ENCODE measurements at regions not wholly inside any gene's neighbourhood (a gene's known extent, or its start where the extent isn't known, plus 50 kb on each side); places are given as distances from the start of the nearest gene placed in this dataset.

- H3K27ac Mint-ChIP-seq: no peak overlapping the region
- no peaks in the 10 kb centered on the region for H3K9me3 Mint-ChIP-seq
- H3K4me3 Mint-ChIP-seq: no peak overlapping the region
- no peaks in the 10 kb centered on the region for H3K27me3 Mint-ChIP-seq
- H3K4me1 Mint-ChIP-seq (ENCODE audit: low read depth): no peaks in the 10 kb centered on the region
- intact Hi-C loops (cut with micrococcal nuclease): no loop called here
- no peaks in the 10 kb centered on the region for H3K36me3 Mint-ChIP-seq (ENCODE audit: low read depth)
Measured at GRCh38 chr2:139814458-139814857, 1034.3 kb upstream of the NXPH2 start.

- Mint-ChIP-seq H3K36me3 (ENCODE audit: low read depth) (no peaks in the 10 kb centered on the region), H3K4me1 (ENCODE audit: low read depth) (no peaks in the 10 kb centered on the region), H3K27ac (no peak overlapping the region), H3K4me3 (no peak overlapping the region), H3K27me3 (no peaks in the 10 kb centered on the region), H3K9me3 (no peaks in the 10 kb centered on the region)
- intact Hi-C loops (cut with micrococcal nuclease): no loop called here
Measured at GRCh38 chr2:139813340-139813739, 1033.2 kb upstream of the NXPH2 start.

- intact Hi-C loops (cut with micrococcal nuclease): no loop called here
- Mint-ChIP-seq H3K4me1 (ENCODE audit: low read depth) (no peaks in the 10 kb centered on the region), H3K27me3 (no peaks in the 10 kb centered on the region), H3K4me3 (no peak overlapping the region), H3K36me3 (ENCODE audit: low read depth) (no peaks in the 10 kb centered on the region), H3K27ac (no peak overlapping the region), H3K9me3 (no peaks in the 10 kb centered on the region)
Measured at GRCh38 chr2:139805441-139805840, 1025.3 kb upstream of the NXPH2 start.

GRCh38 chr2:139798391-139798790, 1018.2 kb upstream of the NXPH2 start:
- Mint-ChIP-seq H3K9me3 (no peaks in the 10 kb centered on the region), H3K4me1 (ENCODE audit: low read depth) (no peaks in the 10 kb centered on the region), H3K4me3 (no peak overlapping the region), H3K27me3 (no peaks in the 10 kb centered on the region), H3K27ac (no peak overlapping the region), H3K36me3 (ENCODE audit: low read depth) (no peaks in the 10 kb centered on the region)
- intact Hi-C loops (cut with micrococcal nuclease): no loop called here

- no peaks in the 10 kb centered on the region for H3K4me1 Mint-ChIP-seq (ENCODE audit: low read depth)
- H3K27me3 Mint-ChIP-seq: no peaks in the 10 kb centered on the region
- H3K4me3 Mint-ChIP-seq: no peak overlapping the region
- no peaks in the 10 kb centered on the region for H3K36me3 Mint-ChIP-seq (ENCODE audit: low read depth)
- no peak overlapping the region for H3K27ac Mint-ChIP-seq
- no peaks in the 10 kb centered on the region for H3K9me3 Mint-ChIP-seq
- intact Hi-C loops (cut with micrococcal nuclease): no loop called here
Measured at GRCh38 chr2:139790807-139791752, 1010.9 kb upstream of the NXPH2 start.

- intact Hi-C loops (cut with micrococcal nuclease): no loop called here
- no peak overlapping the region for H3K4me3 Mint-ChIP-seq
- H3K9me3 Mint-ChIP-seq: no peaks in the 10 kb centered on the region
- no peaks in the 10 kb centered on the region for H3K4me1 Mint-ChIP-seq (ENCODE audit: low read depth)
- H3K27me3 Mint-ChIP-seq: no peaks in the 10 kb centered on the region
- no peak overlapping the region for H3K27ac Mint-ChIP-seq
- H3K36me3 Mint-ChIP-seq (ENCODE audit: low read depth): no peaks in the 10 kb centered on the region
Measured at GRCh38 chr2:139790136-139790535, 1009.9 kb upstream of the NXPH2 start.

GRCh38 chr2:139778732-139779131, 998.5 kb upstream of the NXPH2 start:
- H3K4me1 Mint-ChIP-seq (ENCODE audit: low read depth): no peaks in the 10 kb centered on the region
- no peak overlapping the region for H3K4me3 Mint-ChIP-seq
- no peaks in the 10 kb centered on the region for H3K36me3 Mint-ChIP-seq (ENCODE audit: low read depth)
- H3K27me3 Mint-ChIP-seq: no peaks in the 10 kb centered on the region
- no peak overlapping the region for H3K27ac Mint-ChIP-seq
- H3K9me3 Mint-ChIP-seq: no peaks in the 10 kb centered on the region
- intact Hi-C loops (cut with micrococcal nuclease): no loop called here

GRCh38 chr2:139773720-139774277, 993.6 kb upstream of the NXPH2 start:
- no peak overlapping the region for H3K27ac Mint-ChIP-seq
- H3K27me3 Mint-ChIP-seq: no peaks in the 10 kb centered on the region
- H3K4me1 Mint-ChIP-seq (ENCODE audit: low read depth): no peaks in the 10 kb centered on the region
- H3K36me3 Mint-ChIP-seq (ENCODE audit: low read depth): no peaks in the 10 kb centered on the region
- no peak overlapping the region for H3K4me3 Mint-ChIP-seq
- intact Hi-C loops (cut with micrococcal nuclease): no loop called here
- H3K9me3 Mint-ChIP-seq: no peaks in the 10 kb centered on the region

GRCh38 chr2:139769633-139770032, 989.4 kb upstream of the NXPH2 start:
- H3K9me3 Mint-ChIP-seq: no peaks in the 10 kb centered on the region
- no peak overlapping the region for H3K27ac Mint-ChIP-seq
- intact Hi-C loops (cut with micrococcal nuclease): no loop called here
- no peaks in the 10 kb centered on the region for H3K36me3 Mint-ChIP-seq (ENCODE audit: low read depth)
- H3K4me3 Mint-ChIP-seq: no peak overlapping the region
- no peaks in the 10 kb centered on the region for H3K4me1 Mint-ChIP-seq (ENCODE audit: low read depth)
- no peaks in the 10 kb centered on the region for H3K27me3 Mint-ChIP-seq

- no peak overlapping the region for H3K27ac Mint-ChIP-seq
- peaks cover 7% of the 10 kb centered on the region for H3K9me3 Mint-ChIP-seq
- H3K4me3 Mint-ChIP-seq: no peak overlapping the region
- no peaks in the 10 kb centered on the region for H3K27me3 Mint-ChIP-seq
- H3K4me1 Mint-ChIP-seq (ENCODE audit: low read depth): no peaks in the 10 kb centered on the region
- H3K36me3 Mint-ChIP-seq (ENCODE audit: low read depth): no peaks in the 10 kb centered on the region
- intact Hi-C loops (cut with micrococcal nuclease): no loop called here
Measured at GRCh38 chr2:139763705-139764104, 983.5 kb upstream of the NXPH2 start.

GRCh38 chr2:139759000-139759505, 978.9 kb upstream of the NXPH2 start:
- Mint-ChIP-seq H3K27me3 (no peaks in the 10 kb centered on the region), H3K4me1 (ENCODE audit: low read depth) (no peaks in the 10 kb centered on the region), H3K36me3 (ENCODE audit: low read depth) (no peaks in the 10 kb centered on the region), H3K27ac (no peak overlapping the region), H3K4me3 (no peak overlapping the region), H3K9me3 (peaks cover 50% of the 10 kb centered on the region)
- intact Hi-C loops (cut with micrococcal nuclease): no loop called here

GRCh38 chr2:139746901-139747300, 966.7 kb upstream of the NXPH2 start:
- H3K4me1 Mint-ChIP-seq (ENCODE audit: low read depth): no peaks in the 10 kb centered on the region
- intact Hi-C loops (cut with micrococcal nuclease): no loop called here
- H3K4me3 Mint-ChIP-seq: no peak overlapping the region
- H3K27ac Mint-ChIP-seq: no peak overlapping the region
- no peaks in the 10 kb centered on the region for H3K36me3 Mint-ChIP-seq (ENCODE audit: low read depth)
- H3K27me3 Mint-ChIP-seq: no peaks in the 10 kb centered on the region
- H3K9me3 Mint-ChIP-seq: peaks cover 28% of the 10 kb centered on the region

- H3K4me3 Mint-ChIP-seq: no peak overlapping the region
- no peaks in the 10 kb centered on the region for H3K4me1 Mint-ChIP-seq (ENCODE audit: low read depth)
- H3K9me3 Mint-ChIP-seq: peaks cover 13% of the 10 kb centered on the region
- no peaks in the 10 kb centered on the region for H3K36me3 Mint-ChIP-seq (ENCODE audit: low read depth)
- H3K27me3 Mint-ChIP-seq: no peaks in the 10 kb centered on the region
- intact Hi-C loops (cut with micrococcal nuclease): no loop called here
- no peak overlapping the region for H3K27ac Mint-ChIP-seq
Measured at GRCh38 chr2:139744273-139744672, 964.1 kb upstream of the NXPH2 start.

- Mint-ChIP-seq H3K9me3 (peaks cover 6% of the 10 kb centered on the region), H3K36me3 (ENCODE audit: low read depth) (no peaks in the 10 kb centered on the region), H3K4me3 (no peak overlapping the region), H3K27me3 (no peaks in the 10 kb centered on the region), H3K4me1 (ENCODE audit: low read depth) (no peaks in the 10 kb centered on the region), H3K27ac (no peak overlapping the region)
- intact Hi-C loops (cut with micrococcal nuclease): no loop called here
Measured at GRCh38 chr2:139742216-139743172, 962.3 kb upstream of the NXPH2 start.
